Lower leg skin (tissue), 3 donors: ENCODE measurements at regions not wholly inside any gene's neighbourhood (a gene's known extent, or its start where the extent isn't known, plus 50 kb on each side); places are given as distances from the start of the nearest gene placed in this dataset.

Experiments used
- POLR2A ChIP-seq, 2 donors: fragments of 450-650 bp; IDR thresholded peaks; one replicate each; pipeline ENCODE4 v1.6.1; 2016 to 2017; ENCODE audit warnings: antibody characterized with exemption in 2 of 2, mild to moderate bottlenecking in 1 of 2, moderate library complexity in 1 of 2
- TF ChIP-seq, protein P1 (sequence below), 3 donors: fragments of 450-650 bp; IDR thresholded peaks; one replicate each; pipeline ENCODE4 v1.5.1; 2016; ENCODE audit warnings: antibody characterized with exemption in 3 of 3, mild to moderate bottlenecking in 3 of 3, moderate library complexity in 2 of 3

GRCh38 chr10:2950546-2950945 is 116.8 kb upstream of the PFKP start:
- no peak for TF ChIP-seq POLR2A (IDR thresholded peaks at IDR 0.05)
- TF ChIP-seq, protein P1, sequence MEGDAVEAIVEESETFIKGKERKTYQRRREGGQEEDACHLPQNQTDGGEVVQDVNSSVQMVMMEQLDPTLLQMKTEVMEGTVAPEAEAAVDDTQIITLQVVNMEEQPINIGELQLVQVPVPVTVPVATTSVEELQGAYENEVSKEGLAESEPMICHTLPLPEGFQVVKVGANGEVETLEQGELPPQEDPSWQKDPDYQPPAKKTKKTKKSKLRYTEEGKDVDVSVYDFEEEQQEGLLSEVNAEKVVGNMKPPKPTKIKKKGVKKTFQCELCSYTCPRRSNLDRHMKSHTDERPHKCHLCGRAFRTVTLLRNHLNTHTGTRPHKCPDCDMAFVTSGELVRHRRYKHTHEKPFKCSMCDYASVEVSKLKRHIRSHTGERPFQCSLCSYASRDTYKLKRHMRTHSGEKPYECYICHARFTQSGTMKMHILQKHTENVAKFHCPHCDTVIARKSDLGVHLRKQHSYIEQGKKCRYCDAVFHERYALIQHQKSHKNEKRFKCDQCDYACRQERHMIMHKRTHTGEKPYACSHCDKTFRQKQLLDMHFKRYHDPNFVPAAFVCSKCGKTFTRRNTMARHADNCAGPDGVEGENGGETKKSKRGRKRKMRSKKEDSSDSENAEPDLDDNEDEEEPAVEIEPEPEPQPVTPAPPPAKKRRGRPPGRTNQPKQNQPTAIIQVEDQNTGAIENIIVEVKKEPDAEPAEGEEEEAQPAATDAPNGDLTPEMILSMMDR (IDR thresholded peaks at IDR 0.05), result no peak
